Neural progenitor cell (in vitro differentiated cells): ENCODE measurements at regions not wholly inside any gene's neighbourhood (a gene's known extent, or its start where the extent isn't known, plus 50 kb on each side); places are given as distances from the start of the nearest gene placed in this dataset.

Experiments used
- CTCF ChIP-seq: fragments of 200-600 bp; sonication (generic); IDR thresholded peaks from 2 replicates; pipeline ENCODE4 v1.5.1; 2017; ENCODE audit warnings: antibody characterized with exemption, mild to moderate bottlenecking
- EZH2 ChIP-seq: fragments of 200-600 bp; sonication (generic); IDR thresholded peaks from 2 replicates; pipeline ENCODE4 v1.6.1; 2017; ENCODE audit warnings: antibody characterized with exemption, mild to moderate bottlenecking, moderate library complexity

- TF ChIP-seq CTCF: no peak
- TF ChIP-seq EZH2: no peak
Measured at GRCh38 chr18:78221496-78221895, 758.1 kb upstream of the SALL3 start.
